Activated naive CD4-positive, alpha-beta T cell treated with anti-CD3 and anti-CD28 coated beads for 36 hours (primary cell): ENCODE measurements at regions not wholly inside any gene's neighbourhood (a gene's known extent, or its start where the extent isn't known, plus 50 kb on each side); places are given as distances from the start of the nearest gene placed in this dataset.

ENCODE experiments used
- CTCF ChIA-PET: fragments of 350-600 bp; sonication (Branson Sonifier 250); formaldehyde crosslinking; loops from one replicate; lab custom pipeline; 2021; ENCODE audit warnings: antibody characterized with exemption; lab: Charles Lee
- DNase-seq: peaks from one replicate; pipeline ENCODE4 v3.0.0-alpha.2; 2020
- H3K27ac Mint-ChIP-seq: one replicate; pipeline ENCODE4 v1.8.0; 2021; ENCODE audit warnings: mild to moderate bottlenecking, mixed read lengths
- H3K27me3 Mint-ChIP-seq: one replicate; pipeline ENCODE4 v1.8.0; 2021; ENCODE audit warnings: low read depth, mixed read lengths
- H3K36me3 Mint-ChIP-seq: one replicate; pipeline ENCODE4 v1.8.0; 2021; ENCODE audit warnings: low read depth, mixed read lengths
- H3K4me1 Mint-ChIP-seq: one replicate; pipeline ENCODE4 v1.8.0; 2021; ENCODE audit warnings: low read depth, mixed read lengths
- H3K4me3 Mint-ChIP-seq: one replicate; pipeline ENCODE4 v1.8.0; 2021; ENCODE audit warnings: mild to moderate bottlenecking, moderate library complexity, mixed read lengths
- H3K9me3 Mint-ChIP-seq: one replicate; pipeline ENCODE4 v1.8.0; 2021; ENCODE audit warnings: mixed read lengths
- intact Hi-C: fragments of 100-400 bp; cut with micrococcal nuclease; formaldehyde crosslinking; loops from one replicate; pipeline ENCODE4 v1.15.1; 2023

GRCh38 chr12:81022531-81022930 is 55.3 kb upstream of the ACSS3 start:
- Mint-ChIP-seq H3K4me1 (no peaks in the 10 kb centered on the region), H3K36me3 (no peaks in the 10 kb centered on the region), H3K9me3 (peaks cover 2% of the 10 kb centered on the region), H3K4me3 (no peak overlapping the region), H3K27ac (no peak overlapping the region), H3K27me3 (no peaks in the 10 kb centered on the region)
- intact Hi-C loops: no loop called here
- no peak for DNase-seq
- CTCF ChIA-PET: no interaction called here

- peaks cover 2% of the 10 kb centered on the region for H3K9me3 Mint-ChIP-seq
- no peaks in the 10 kb centered on the region for H3K4me1 Mint-ChIP-seq
- intact Hi-C loops: no loop called here
- CTCF ChIA-PET: no interaction called here
- no peaks in the 10 kb centered on the region for H3K36me3 Mint-ChIP-seq
- H3K27ac Mint-ChIP-seq: no peak overlapping the region
- H3K27me3 Mint-ChIP-seq: no peaks in the 10 kb centered on the region
- H3K4me3 Mint-ChIP-seq: no peak overlapping the region
- no peak for DNase-seq
Measured at GRCh38 chr12:81021834-81022233, 56.0 kb upstream of the ACSS3 start.

GRCh38 chr12:81021131-81021748 is 56.6 kb upstream of the ACSS3 start:
- no peak overlapping the region for H3K27ac Mint-ChIP-seq
- DNase-seq: no peak
- CTCF ChIA-PET: no interaction called here
- H3K9me3 Mint-ChIP-seq: peaks cover 2% of the 10 kb centered on the region
- H3K4me1 Mint-ChIP-seq: no peaks in the 10 kb centered on the region
- H3K36me3 Mint-ChIP-seq: no peaks in the 10 kb centered on the region
- no peak overlapping the region for H3K4me3 Mint-ChIP-seq
- intact Hi-C loops: no loop called here
- no peaks in the 10 kb centered on the region for H3K27me3 Mint-ChIP-seq

GRCh38 chr12:81017792-81018191 is 60.1 kb upstream of the ACSS3 start:
- Mint-ChIP-seq H3K9me3 (no peaks in the 10 kb centered on the region), H3K27me3 (no peaks in the 10 kb centered on the region)
- intact Hi-C loops: no loop called here

GRCh38 chr12:81015510-81015909 is 62.4 kb upstream of the ACSS3 start:
- H3K4me1 Mint-ChIP-seq: no peaks in the 10 kb centered on the region
- intact Hi-C loops: no loop called here
- H3K27ac Mint-ChIP-seq: no peak overlapping the region
- H3K4me3 Mint-ChIP-seq: no peak overlapping the region
- H3K27me3 Mint-ChIP-seq: no peaks in the 10 kb centered on the region
- H3K9me3 Mint-ChIP-seq: no peaks in the 10 kb centered on the region
- H3K36me3 Mint-ChIP-seq: no peaks in the 10 kb centered on the region
- DNase-seq: no peak
- CTCF ChIA-PET: no interaction called here

More at GRCh38 chr12:81017792-81018191, 60.1 kb upstream of the ACSS3 start:
- Mint-ChIP-seq H3K36me3 (no peaks in the 10 kb centered on the region), H3K4me1 (no peaks in the 10 kb centered on the region), H3K27ac (no peak overlapping the region), H3K4me3 (no peak overlapping the region)
- DNase-seq: no peak
- CTCF ChIA-PET: no interaction called here

- H3K36me3 Mint-ChIP-seq: no peaks in the 10 kb centered on the region
- no peak for DNase-seq
- H3K4me3 Mint-ChIP-seq: no peak overlapping the region
- intact Hi-C loops: no loop called here
- H3K9me3 Mint-ChIP-seq: no peaks in the 10 kb centered on the region
- no peaks in the 10 kb centered on the region for H3K4me1 Mint-ChIP-seq
- CTCF ChIA-PET: no interaction called here
- no peak overlapping the region for H3K27ac Mint-ChIP-seq
- H3K27me3 Mint-ChIP-seq: no peaks in the 10 kb centered on the region
Measured at GRCh38 chr12:81010641-81011040, 67.2 kb upstream of the ACSS3 start.

- CTCF ChIA-PET: no interaction called here
- no peak overlapping the region for H3K27ac Mint-ChIP-seq
- H3K36me3 Mint-ChIP-seq: no peaks in the 10 kb centered on the region
- no peaks in the 10 kb centered on the region for H3K4me1 Mint-ChIP-seq
- peaks cover 4% of the 10 kb centered on the region for H3K9me3 Mint-ChIP-seq
- intact Hi-C loops: no loop called here
- no peaks in the 10 kb centered on the region for H3K27me3 Mint-ChIP-seq
- H3K4me3 Mint-ChIP-seq: no peak overlapping the region
- DNase-seq: no peak
Measured at GRCh38 chr12:81005606-81006005, 67.9 kb upstream of the LIN7A start.

GRCh38 chr12:81000831-81001230 is 63.1 kb upstream of the LIN7A start:
- no peak for DNase-seq

GRCh38 chr12:80988986-80989385 is 51.3 kb upstream of the LIN7A start:
- H3K36me3 Mint-ChIP-seq: no peaks in the 10 kb centered on the region
- intact Hi-C loops: no loop called here
- no peak overlapping the region for H3K27ac Mint-ChIP-seq
- CTCF ChIA-PET: no interaction called here
- H3K4me1 Mint-ChIP-seq: no peaks in the 10 kb centered on the region
- no peak for DNase-seq
- peaks cover 3% of the 10 kb centered on the region for H3K9me3 Mint-ChIP-seq
- no peak overlapping the region for H3K4me3 Mint-ChIP-seq
- no peaks in the 10 kb centered on the region for H3K27me3 Mint-ChIP-seq

More at GRCh38 chr12:81000831-81001230, 63.1 kb upstream of the LIN7A start:
- intact Hi-C loops: no loop called here
- Mint-ChIP-seq H3K9me3 (peaks cover 7% of the 10 kb centered on the region), H3K27me3 (no peaks in the 10 kb centered on the region), H3K4me1 (no peaks in the 10 kb centered on the region), H3K27ac (no peak overlapping the region), H3K4me3 (no peak overlapping the region), H3K36me3 (no peaks in the 10 kb centered on the region)
- CTCF ChIA-PET: interaction anchor here (0.7 kb wide), 1 partner anchor 254 kb away, joined by 3 read pairs; no protein-coding TSS in a partner anchor
